SK-N-SH (cell line): ENCODE measurements at regions not wholly inside any gene's neighbourhood (a gene's known extent, or its start where the extent isn't known, plus 50 kb on each side); places are given as distances from the start of the nearest gene placed in this dataset.

Experiments used
- CTCF ChIA-PET: fragments of 300-600, 350-600 bp; formaldehyde crosslinking; extraction: SDS; loops from one replicate; lab custom pipeline; 2021; lab: Yijun Ruan, JAX
- POLR2A ChIA-PET: fragments of 350-600 bp; sonication (Branson Sonifier 250); formaldehyde crosslinking; extraction: SDS; loops from one replicate; lab custom pipeline; 2020; ENCODE audit warnings: antibody characterized with exemption, inconsistent platforms; lab: Yijun Ruan, JAX
- DNase-seq: peaks from one replicate; pipeline ENCODE4 v3.0.0; 2012
- H2AFZ ChIP-seq: fragments of 200-600 bp; sonication (generic); 2 replicates; pipeline ENCODE4 v1.8.1; 2016; ENCODE audit warnings: antibody characterized with exemption, mild to moderate bottlenecking, low read depth
- H3F3A ChIP-seq: fragments of 200-600 bp; sonication (generic); replicated peaks from 2 replicates; pipeline ENCODE3; 2016; ENCODE audit warnings: antibody characterized with exemption, mild to moderate bottlenecking; ENCODE audit not compliant: insufficient read depth
- H3K27ac ChIP-seq, 2 experiments: fragments of 200-500 bp in 1 of 2; fragments of 200-600 bp in 1 of 2; sonication (Bioruptor generic) in 1 of 2; sonication (generic), shearing (Covaris generic) in 1 of 2; 2 replicates each; pipeline versions ENCODE4 v1.5.1 to v1.6.1; 2014 to 2016; ENCODE audit warnings: low read depth in 2 of 2, inconsistent platforms in 1 of 2, low read length in 1 of 2, mild to moderate bottlenecking in 1 of 2, mixed read lengths in 1 of 2
- H3K27me3 ChIP-seq: fragments of 200-600 bp; sonication (generic), shearing (Covaris generic); 2 replicates; pipeline ENCODE4 v1.6.1; 2016; ENCODE audit warnings: mixed run types; ENCODE audit not compliant: insufficient read depth
- H3K36me3 ChIP-seq, 2 experiments: fragments of 200-500 bp in 1 of 2; fragments of 200-600 bp in 1 of 2; sonication (Bioruptor generic) in 1 of 2; sonication (generic) in 1 of 2; replicated peaks in 1 of 2; 2 replicates each; pipeline versions ENCODE3 to v1.5.1; 2014 to 2016; ENCODE audit warnings: low read length in 1 of 2, mild to moderate bottlenecking in 1 of 2; ENCODE audit not compliant: insufficient read depth in 2 of 2, control insufficient read depth in 1 of 2
- H3K4me1 ChIP-seq, 2 experiments: fragments of 200-500 bp in 1 of 2; fragments of 200-600 bp in 1 of 2; sonication (Bioruptor generic) in 1 of 2; sonication (generic), shearing (Covaris generic) in 1 of 2; 2 replicates each; pipeline versions ENCODE4 v1.5.1 to v1.6.1; 2014 to 2016; ENCODE audit warnings: low read depth in 1 of 2, low read length in 1 of 2, mixed run types in 1 of 2; ENCODE audit not compliant: insufficient read depth in 2 of 2, control insufficient read depth in 1 of 2
- H3K4me2 ChIP-seq: fragments of 200-600 bp; sonication (generic), shearing (Covaris generic); 2 replicates; pipeline ENCODE4 v1.6.1; 2017; ENCODE audit warnings: mixed run types
- H3K4me3 ChIP-seq, 2 experiments: fragments of 200-500 bp in 1 of 2; fragments of 200-600 bp in 1 of 2; sonication (Bioruptor generic) in 1 of 2; sonication (generic), shearing (Covaris generic) in 1 of 2; 2 replicates each; pipeline versions ENCODE4 v1.5.1 to v1.8.1; 2014 to 2016; ENCODE audit warnings: low read depth in 2 of 2, inconsistent platforms in 1 of 2, low read length in 1 of 2, mild to moderate bottlenecking in 1 of 2, mixed read lengths in 1 of 2, moderate library complexity in 1 of 2
- H3K79me2 ChIP-seq: fragments of 200-600 bp; sonication (generic); 2 replicates; pipeline ENCODE4 v1.8.1; 2017; ENCODE audit warnings: mild to moderate bottlenecking; ENCODE audit not compliant: insufficient read depth
- H3K9ac ChIP-seq: fragments of 200-600 bp; sonication (generic); 2 replicates; pipeline ENCODE4 v1.6.1; 2017; ENCODE audit warnings: mixed run types
- H3K9me2 ChIP-seq: fragments of 200-600 bp; sonication (generic); 2 replicates; pipeline ENCODE4 v1.6.1; 2017; ENCODE audit warnings: mixed run types
- H3K9me3 ChIP-seq: fragments of 200-600 bp; sonication (generic); 2 replicates; pipeline ENCODE4 v1.6.1; 2017; ENCODE audit warnings: mixed run types, mild to moderate bottlenecking, moderate library complexity
- H4K20me1 ChIP-seq: fragments of 200-600 bp; sonication (generic); 2 replicates; pipeline ENCODE4 v1.6.1; 2017; ENCODE audit warnings: mild to moderate bottlenecking, mixed run types; ENCODE audit not compliant: insufficient read depth
- CHD2 ChIP-seq: fragments of 150-350 bp; IDR thresholded peaks from 2 replicates; pipeline ENCODE4 v1.6.1; 2018; ENCODE audit warnings: low read length; ENCODE audit not compliant: partially characterized antibody
- ELF1 ChIP-seq: IDR thresholded peaks from 2 replicates; pipeline ENCODE4 v1.4.0; 2012
- EP300 ChIP-seq, 2 experiments: IDR thresholded peaks; 2 replicates each; pipeline versions ENCODE4 v1.4.0 to v1.6.1; 2012; ENCODE audit warnings: borderline replicate concordance in 1 of 2, low read depth in 1 of 2, low read length in 1 of 2
- EZH2phosphoT487 ChIP-seq: fragments of 200-600 bp; sonication (generic); IDR thresholded peaks from 2 replicates; pipeline ENCODE4 v1.6.1; 2017; ENCODE audit warnings: low read depth, mixed run types, mild to moderate bottlenecking, antibody characterized with exemption, moderate library complexity, borderline replicate concordance
- GABPA ChIP-seq: IDR thresholded peaks from 2 replicates; pipeline ENCODE4 v1.4.0; 2012; ENCODE audit warnings: low read depth, mild to moderate bottlenecking
- NRF1 ChIP-seq: IDR thresholded peaks from 2 replicates; pipeline ENCODE4 v1.6.1; 2012; ENCODE audit warnings: low read depth, mild to moderate bottlenecking, low read length
- POLR2AphosphoS5 ChIP-seq: IDR thresholded peaks from 2 replicates; pipeline ENCODE4 v1.6.1; 2012; ENCODE audit warnings: low read depth, low read length
- RXRA ChIP-seq: IDR thresholded peaks from 2 replicates; pipeline ENCODE4 v1.4.0; 2012; ENCODE audit warnings: low read depth, mild to moderate bottlenecking, borderline replicate concordance
- SMC3 ChIP-seq: IDR thresholded peaks from 2 replicates; pipeline ENCODE4 v1.6.1; 2012; ENCODE audit warnings: low read depth, low read length, improper control_type of control experiment
- TAF1 ChIP-seq: IDR thresholded peaks from 2 replicates; pipeline ENCODE4 v1.6.1; 2012; ENCODE audit warnings: low read depth, mild to moderate bottlenecking, low read length, moderate library complexity, borderline replicate concordance
- TEAD4 ChIP-seq: IDR thresholded peaks from 2 replicates; pipeline ENCODE4 v1.4.0; 2012; ENCODE audit warnings: mild to moderate bottlenecking, borderline replicate concordance; ENCODE audit not compliant: insufficient read depth
- WGBS: methylation state at CpG from one replicate; pipeline ENCODE4 v1.1.6; 2017; ENCODE audit warnings: low lambda C conversion rate; 5-methylcytosine and 5-hydroxymethylcytosine counted together
- TF ChIP-seq, protein P1 (sequence below): IDR thresholded peaks from 2 replicates; pipeline ENCODE4 v1.6.1; 2012; ENCODE audit warnings: mild to moderate bottlenecking, low read depth, low read length, moderate library complexity
- TF ChIP-seq, protein P2 (sequence below): fragments of 150-350 bp; IDR thresholded peaks from 2 replicates; pipeline ENCODE4 v1.6.1; 2017; ENCODE audit warnings: antibody characterized with exemption, low read length, low read depth, borderline replicate concordance
- TF ChIP-seq, protein P3 (sequence below): fragments of 200-600 bp; sonication (generic); IDR thresholded peaks from 2 replicates; pipeline ENCODE4 v1.6.1; 2017; ENCODE audit warnings: antibody characterized with exemption, mild to moderate bottlenecking, moderate library complexity
- TF ChIP-seq, protein P4 (sequence below): IDR thresholded peaks from 2 replicates; pipeline ENCODE4 v1.4.0; 2012; ENCODE audit warnings: low read depth, borderline replicate concordance
- TF ChIP-seq, protein P5 (sequence below): IDR thresholded peaks from 2 replicates; pipeline ENCODE4 v1.4.0; 2012; ENCODE audit warnings: low read depth

DNA sequence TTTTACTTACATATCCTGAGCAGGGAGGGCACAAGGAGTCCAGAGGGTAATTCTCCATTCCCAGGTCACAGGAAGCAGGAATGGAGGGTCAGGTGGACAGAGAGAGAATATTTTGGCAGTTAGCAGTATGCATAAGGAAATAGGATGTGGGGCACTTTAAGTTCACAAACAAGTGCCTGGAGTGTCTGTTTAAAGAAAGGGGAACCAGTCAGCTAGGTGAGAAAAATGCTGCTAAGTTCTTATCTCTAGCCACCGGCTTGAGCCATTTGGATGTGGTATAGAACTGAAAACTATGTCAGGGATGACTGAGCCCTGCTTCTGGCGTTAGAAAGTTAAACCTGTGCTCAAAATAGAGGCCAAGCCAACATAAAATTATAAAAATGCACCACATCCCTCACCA, 739.7 kb upstream of the NCAM2 start:
- Histone ChIP-seq H3K9me3 (no peaks in the 10 kb centered on the region), H3K4me2 (no peak overlapping the region), H3K79me2 (no peaks in the 10 kb centered on the region), H3K27me3 (no peaks in the 10 kb centered on the region), H3K9me2 (no peaks in the 10 kb centered on the region), H3F3A (no peaks in the 10 kb centered on the region), H3K36me3 (no peaks in the 10 kb centered on the region), H4K20me1 (no peaks in the 10 kb centered on the region), H3K4me3 (no peak overlapping the region), H3K4me1 (no peaks in the 10 kb centered on the region), H3K9ac (no peak overlapping the region), H2AFZ (no peak overlapping the region), H3K27ac (no peak overlapping the region)
- TF ChIP-seq, protein P1, sequence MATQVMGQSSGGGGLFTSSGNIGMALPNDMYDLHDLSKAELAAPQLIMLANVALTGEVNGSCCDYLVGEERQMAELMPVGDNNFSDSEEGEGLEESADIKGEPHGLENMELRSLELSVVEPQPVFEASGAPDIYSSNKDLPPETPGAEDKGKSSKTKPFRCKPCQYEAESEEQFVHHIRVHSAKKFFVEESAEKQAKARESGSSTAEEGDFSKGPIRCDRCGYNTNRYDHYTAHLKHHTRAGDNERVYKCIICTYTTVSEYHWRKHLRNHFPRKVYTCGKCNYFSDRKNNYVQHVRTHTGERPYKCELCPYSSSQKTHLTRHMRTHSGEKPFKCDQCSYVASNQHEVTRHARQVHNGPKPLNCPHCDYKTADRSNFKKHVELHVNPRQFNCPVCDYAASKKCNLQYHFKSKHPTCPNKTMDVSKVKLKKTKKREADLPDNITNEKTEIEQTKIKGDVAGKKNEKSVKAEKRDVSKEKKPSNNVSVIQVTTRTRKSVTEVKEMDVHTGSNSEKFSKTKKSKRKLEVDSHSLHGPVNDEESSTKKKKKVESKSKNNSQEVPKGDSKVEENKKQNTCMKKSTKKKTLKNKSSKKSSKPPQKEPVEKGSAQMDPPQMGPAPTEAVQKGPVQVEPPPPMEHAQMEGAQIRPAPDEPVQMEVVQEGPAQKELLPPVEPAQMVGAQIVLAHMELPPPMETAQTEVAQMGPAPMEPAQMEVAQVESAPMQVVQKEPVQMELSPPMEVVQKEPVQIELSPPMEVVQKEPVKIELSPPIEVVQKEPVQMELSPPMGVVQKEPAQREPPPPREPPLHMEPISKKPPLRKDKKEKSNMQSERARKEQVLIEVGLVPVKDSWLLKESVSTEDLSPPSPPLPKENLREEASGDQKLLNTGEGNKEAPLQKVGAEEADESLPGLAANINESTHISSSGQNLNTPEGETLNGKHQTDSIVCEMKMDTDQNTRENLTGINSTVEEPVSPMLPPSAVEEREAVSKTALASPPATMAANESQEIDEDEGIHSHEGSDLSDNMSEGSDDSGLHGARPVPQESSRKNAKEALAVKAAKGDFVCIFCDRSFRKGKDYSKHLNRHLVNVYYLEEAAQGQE = no peak
- no peak for TF ChIP-seq RXRA
- no peak for TF ChIP-seq TEAD4
- TF ChIP-seq, protein P2, sequence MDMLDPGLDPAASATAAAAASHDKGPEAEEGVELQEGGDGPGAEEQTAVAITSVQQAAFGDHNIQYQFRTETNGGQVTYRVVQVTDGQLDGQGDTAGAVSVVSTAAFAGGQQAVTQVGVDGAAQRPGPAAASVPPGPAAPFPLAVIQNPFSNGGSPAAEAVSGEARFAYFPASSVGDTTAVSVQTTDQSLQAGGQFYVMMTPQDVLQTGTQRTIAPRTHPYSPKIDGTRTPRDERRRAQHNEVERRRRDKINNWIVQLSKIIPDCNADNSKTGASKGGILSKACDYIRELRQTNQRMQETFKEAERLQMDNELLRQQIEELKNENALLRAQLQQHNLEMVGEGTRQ = no peak
- no peak for TF ChIP-seq EP300 (IDR thresholded peaks at IDR 0.05; ENCODE audit: borderline replicate concordance in 1 of 2, low read depth in 1 of 2, low read length in 1 of 2)
- TF ChIP-seq, protein P3, sequence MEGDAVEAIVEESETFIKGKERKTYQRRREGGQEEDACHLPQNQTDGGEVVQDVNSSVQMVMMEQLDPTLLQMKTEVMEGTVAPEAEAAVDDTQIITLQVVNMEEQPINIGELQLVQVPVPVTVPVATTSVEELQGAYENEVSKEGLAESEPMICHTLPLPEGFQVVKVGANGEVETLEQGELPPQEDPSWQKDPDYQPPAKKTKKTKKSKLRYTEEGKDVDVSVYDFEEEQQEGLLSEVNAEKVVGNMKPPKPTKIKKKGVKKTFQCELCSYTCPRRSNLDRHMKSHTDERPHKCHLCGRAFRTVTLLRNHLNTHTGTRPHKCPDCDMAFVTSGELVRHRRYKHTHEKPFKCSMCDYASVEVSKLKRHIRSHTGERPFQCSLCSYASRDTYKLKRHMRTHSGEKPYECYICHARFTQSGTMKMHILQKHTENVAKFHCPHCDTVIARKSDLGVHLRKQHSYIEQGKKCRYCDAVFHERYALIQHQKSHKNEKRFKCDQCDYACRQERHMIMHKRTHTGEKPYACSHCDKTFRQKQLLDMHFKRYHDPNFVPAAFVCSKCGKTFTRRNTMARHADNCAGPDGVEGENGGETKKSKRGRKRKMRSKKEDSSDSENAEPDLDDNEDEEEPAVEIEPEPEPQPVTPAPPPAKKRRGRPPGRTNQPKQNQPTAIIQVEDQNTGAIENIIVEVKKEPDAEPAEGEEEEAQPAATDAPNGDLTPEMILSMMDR = no peak
- no peak for TF ChIP-seq TAF1
- no peak for TF ChIP-seq POLR2AphosphoS5
- TF ChIP-seq, protein P4, sequence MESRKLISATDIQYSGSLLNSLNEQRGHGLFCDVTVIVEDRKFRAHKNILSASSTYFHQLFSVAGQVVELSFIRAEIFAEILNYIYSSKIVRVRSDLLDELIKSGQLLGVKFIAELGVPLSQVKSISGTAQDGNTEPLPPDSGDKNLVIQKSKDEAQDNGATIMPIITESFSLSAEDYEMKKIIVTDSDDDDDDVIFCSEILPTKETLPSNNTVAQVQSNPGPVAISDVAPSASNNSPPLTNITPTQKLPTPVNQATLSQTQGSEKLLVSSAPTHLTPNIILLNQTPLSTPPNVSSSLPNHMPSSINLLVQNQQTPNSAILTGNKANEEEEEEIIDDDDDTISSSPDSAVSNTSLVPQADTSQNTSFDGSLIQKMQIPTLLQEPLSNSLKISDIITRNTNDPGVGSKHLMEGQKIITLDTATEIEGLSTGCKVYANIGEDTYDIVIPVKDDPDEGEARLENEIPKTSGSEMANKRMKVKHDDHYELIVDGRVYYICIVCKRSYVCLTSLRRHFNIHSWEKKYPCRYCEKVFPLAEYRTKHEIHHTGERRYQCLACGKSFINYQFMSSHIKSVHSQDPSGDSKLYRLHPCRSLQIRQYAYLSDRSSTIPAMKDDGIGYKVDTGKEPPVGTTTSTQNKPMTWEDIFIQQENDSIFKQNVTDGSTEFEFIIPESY = no peak
- no peak for TF ChIP-seq CHD2
- TF ChIP-seq, protein P5, sequence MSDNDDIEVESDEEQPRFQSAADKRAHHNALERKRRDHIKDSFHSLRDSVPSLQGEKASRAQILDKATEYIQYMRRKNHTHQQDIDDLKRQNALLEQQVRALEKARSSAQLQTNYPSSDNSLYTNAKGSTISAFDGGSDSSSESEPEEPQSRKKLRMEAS = no peak
- TF ChIP-seq EZH2phosphoT487 = no peak
- TF ChIP-seq GABPA = no peak
- TF ChIP-seq NRF1 = no peak
- no peak for TF ChIP-seq ELF1
- no peak for TF ChIP-seq SMC3
- WGBS = 11% methylated on average over 2 of the region's 2 CpGs
- DNase-seq = no peak
- ChIA-PET POLR2A (no interaction called here), CTCF (no interaction called here)
